GM21619 (cell line): ENCODE measurements at regions not wholly inside any gene's neighbourhood (a gene's known extent, or its start where the extent isn't known, plus 50 kb on each side); places are given as distances from the start of the nearest gene placed in this dataset.

ENCODE experiments used
- ATAC-seq: cut with Tn5 transposase; IDR thresholded peaks from one replicate; pipeline ENCODE4 v1.9.1; 2021; ENCODE audit not compliant: unreplicated experiment

DNA sequence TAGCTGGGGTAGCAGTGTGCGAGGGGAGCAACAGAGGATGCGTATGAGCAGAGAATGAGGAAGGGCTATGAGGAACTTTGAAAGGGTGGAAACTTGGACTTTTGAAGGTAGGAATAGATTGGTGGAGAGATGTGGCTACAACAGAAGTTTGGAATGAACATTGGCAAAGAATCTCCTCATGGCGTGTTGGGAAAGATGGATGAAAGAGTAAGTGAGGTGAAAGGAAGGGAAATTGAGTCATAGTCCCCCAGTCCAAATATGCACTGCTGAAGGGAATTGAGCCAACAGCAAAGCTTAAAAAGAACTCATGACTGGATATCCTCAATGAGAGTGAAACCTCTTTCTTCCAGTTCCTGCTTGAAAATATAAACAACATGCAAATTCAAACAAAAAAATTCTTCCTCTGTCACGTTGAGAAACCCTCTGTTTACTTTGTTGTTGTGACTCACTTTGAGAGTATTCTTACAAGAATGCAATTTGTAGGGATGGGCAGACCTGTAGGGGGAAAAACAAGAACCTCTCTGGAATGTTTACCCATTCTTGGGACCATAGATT lies 313.2 kb upstream of the KCNJ16 start:
- ATAC-seq = no peak

- no peak for ATAC-seq
Observed at GRCh38 chr17:69762359-69762758, 312.7 kb upstream of the KCNJ16 start.

DNA sequence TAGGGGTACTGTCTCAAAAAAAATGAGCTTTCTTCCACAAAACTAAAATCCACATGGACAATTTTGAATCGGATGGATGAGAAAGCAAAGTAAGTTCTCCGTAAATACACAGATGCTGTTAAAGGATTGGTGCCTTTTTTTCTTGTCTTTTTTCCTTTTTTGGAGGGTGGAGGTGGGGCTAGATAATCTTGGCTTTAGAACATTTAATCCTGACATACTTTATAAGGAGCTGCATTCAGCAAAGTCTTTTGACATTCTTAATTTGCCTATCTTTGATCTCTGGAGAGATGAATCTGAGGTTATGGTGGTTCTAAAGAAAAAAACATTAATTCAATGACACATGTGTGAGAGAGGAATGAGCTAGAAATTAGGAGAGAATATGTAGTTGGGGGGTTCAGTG lies 312.3 kb upstream of the KCNJ16 start:
- no peak for ATAC-seq

DNA sequence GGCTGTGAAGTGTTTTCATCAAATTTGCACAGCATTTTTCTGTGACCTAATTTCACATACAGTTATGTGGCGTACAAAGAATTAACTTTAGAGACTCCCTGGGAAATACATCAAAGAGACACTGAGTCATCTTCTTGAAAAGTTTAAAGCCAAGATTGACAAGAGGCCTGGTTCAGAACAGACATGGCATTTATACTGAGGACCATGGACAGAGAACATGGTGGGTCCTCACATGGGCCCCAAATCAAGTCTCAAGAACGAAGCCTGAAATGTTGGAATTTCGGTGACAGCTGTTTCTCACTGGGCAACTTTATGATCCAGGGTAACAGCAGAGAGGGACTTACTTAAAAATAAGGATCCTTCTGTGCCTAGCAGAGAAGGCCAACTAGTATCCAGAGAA lies 311.5 kb upstream of the KCNJ16 start:
- no peak for ATAC-seq

DNA sequence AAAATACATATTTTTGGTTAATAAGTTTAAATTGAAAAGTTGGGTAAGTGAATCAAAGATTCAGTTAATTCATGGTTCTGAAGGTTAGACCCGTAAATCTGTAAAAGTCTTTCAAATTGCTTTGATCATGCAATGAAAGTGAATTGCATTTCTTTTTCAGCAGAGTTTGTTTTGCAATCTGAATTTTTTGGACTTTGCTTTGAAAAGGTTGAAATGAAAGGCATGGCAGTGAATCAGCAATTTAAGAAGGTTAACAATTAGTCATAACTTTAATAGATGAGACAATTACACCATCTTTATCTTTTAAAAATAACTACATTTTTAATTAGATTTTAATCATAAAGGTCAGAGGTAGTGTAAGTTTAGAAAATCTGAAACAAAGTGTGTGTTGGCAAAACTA lies 310.9 kb upstream of the KCNJ16 start:
- no peak for ATAC-seq

DNA sequence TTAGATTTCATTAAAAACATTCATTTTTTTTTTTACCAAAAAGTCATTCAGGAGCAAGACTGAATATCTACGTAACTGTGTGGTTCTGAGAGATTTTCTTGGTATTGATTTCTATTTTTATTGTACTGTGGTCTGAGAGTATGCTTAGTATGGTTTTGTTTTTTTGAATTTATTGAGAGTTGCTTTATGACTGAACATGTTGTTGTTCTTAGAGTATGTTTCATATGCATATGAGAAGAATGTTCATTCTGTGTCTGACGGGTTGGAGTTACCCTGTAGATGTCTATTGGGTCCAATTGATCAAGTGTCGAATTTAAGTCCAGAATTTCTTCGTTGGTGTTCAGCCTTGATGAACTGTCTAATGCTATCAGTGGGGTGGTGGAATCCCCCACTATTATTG lies 306.0 kb upstream of the KCNJ16 start:
- ATAC-seq = no peak

DNA sequence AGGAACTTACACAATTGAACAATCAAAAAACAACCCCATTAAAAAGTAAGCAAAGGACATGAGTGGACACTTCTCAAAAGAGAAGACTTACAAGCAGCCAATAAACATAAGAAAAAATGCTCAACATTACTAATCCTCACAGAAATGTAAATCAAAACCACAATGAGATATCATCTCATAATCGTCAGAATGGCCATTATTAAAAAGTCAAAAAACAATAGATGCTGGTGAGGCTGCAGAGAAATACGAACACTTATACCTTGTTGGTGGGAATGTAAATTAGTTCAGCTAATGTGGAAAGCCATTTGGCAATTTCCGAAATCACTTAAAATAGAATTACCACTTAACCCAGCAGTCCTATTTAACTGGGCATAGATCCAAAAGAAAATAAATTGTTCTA lies 301.9 kb upstream of the KCNJ16 start:
- no peak for ATAC-seq

DNA sequence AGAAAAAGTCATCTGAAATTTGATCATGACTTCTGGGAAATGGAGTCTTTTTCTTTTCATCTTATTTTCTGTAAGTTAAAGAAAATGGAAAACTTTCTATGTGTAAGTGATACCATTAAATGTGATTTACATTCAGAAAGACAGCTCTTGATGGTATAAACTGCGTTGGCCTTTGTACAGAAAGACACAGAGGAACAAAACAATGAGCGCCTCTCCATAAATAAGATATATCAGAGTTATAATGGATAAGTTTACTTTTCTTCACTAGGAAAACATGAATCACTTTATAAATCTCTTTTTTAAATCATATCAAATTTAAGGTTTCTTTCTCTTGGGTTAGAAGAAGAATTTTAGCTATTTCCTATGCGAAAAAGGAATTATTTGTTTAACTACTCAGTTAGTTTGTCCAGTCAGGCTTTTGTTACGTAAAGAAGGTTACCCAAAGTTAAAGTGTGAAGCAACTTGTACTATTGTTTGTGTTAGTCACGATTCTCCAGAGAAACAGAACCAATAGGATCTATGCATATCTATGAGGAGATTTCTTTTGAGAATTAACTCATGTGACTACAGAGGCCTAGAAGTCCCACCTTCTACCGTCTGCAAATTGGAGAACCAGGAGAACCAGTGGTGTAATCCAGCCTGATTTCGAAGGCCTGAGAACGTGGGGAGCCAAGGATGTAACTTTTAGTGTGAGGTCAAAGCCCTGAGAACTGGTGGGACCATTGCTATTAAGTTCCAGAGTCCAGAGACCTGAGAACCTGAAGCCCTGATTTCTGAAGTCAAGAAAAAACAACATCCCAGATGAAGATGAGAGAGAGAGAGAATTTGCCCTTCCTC lies 295.4 kb upstream of the KCNJ16 start:
- ATAC-seq = no peak

DNA sequence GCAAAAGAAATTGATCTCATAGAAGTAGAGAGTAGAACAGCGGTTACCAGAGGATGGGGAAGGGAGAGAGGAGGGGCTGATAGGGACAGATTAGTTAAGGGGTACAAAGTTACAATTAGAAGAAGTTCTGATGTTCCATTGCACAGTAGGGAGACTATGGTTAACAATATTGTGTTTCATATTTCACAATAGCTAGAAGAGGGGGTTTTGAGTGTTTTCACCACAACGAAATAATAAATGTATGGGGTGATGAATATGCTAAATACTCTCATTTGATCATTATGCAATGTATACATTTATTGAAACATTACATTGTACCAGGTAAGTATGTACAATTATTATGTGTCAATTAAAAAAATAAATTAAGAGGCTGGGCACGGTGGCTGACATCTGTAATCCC lies 291.2 kb upstream of the KCNJ16 start:
- no peak for ATAC-seq

GRCh38 chr17:69788957-69789356 lies 286.1 kb upstream of the KCNJ16 start:
- no peak for ATAC-seq

- ATAC-seq = no peak
Observed at GRCh38 chr17:69796078-69796477, 278.9 kb upstream of the KCNJ16 start.

DNA sequence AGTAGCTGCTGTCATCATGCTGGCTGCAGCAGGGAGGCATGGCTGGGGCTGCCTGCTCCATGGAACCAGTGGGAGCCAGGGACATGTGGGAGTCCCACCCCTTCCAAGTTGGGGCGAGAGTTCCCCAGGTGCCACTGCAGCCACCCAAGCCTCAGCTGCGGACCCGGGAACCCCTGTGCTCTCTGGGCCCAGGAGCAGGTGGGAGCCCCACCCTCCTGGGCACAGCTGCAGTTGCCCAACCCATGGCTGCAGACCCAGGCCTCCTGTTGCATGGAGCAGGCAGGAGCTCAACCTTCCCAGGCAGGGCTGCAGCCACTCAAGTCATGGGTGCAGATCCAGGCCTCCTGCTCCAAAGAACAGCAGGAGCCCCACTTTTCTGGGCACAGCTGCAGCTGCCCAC lies 274.2 kb upstream of the KCNJ16 start:
- no peak for ATAC-seq

DNA sequence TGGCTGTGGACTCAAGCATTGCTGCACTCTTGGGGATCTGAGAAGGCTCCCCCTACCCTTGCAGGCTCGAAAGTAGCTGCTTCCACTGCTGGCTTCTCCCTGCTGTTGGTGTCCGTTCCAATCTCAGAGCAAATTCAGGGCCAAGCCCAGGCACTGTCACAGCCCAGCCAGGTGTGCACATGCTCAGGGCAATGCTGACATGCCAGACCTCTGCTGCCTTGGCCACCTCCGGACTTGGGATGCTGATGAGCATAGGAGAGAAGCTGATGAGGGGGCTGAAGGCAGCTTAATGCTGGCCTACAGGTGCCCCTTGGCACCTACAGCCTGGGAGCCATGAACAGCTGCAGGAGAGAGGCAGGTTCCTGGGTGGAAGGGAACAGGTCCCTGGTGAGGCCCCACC lies 273.7 kb upstream of the KCNJ16 start:
- no peak for ATAC-seq

GRCh38 chr17:69802045-69802740 lies 272.8 kb upstream of the KCNJ16 start:
- ATAC-seq = no peak

GRCh38 chr17:69809331-69809730 lies 265.7 kb upstream of the KCNJ16 start:
- no peak for ATAC-seq

DNA sequence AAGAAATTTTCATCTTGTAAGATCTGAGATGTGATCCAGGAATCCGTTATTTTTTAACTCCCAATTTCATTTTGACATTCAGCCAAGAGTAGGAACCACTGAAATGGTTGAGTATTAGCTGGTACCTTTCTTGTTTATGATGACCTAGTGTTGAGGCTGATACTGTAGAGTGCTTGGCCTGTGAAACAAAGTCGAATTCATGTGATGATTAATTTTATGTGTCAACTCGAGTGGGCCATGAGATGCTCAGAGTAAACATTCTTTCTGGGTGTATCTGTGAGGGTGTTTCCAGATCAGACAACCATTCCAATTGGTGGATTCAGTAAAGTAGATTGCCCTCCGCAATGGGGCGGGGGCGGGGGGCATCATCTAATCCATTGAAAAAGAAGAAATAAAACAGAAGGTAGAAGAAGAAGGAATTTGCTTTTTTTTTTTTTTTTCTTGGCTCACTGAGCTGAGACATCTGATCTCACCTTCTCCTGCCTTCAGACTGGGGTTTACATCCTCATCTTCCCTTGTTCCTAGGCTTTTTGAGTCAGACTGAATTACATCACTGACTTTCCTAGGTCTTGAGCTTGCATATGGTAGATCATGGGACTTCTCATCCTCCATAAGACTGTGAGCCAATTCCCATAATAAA lies 264.6 kb upstream of the KCNJ16 start:
- no peak for ATAC-seq

- no peak for ATAC-seq
Observed at GRCh38 chr17:69812240-69812837, 262.7 kb upstream of the KCNJ16 start.

- no peak for ATAC-seq
Observed at GRCh38 chr17:69814031-69814430, 261.0 kb upstream of the KCNJ16 start.

DNA sequence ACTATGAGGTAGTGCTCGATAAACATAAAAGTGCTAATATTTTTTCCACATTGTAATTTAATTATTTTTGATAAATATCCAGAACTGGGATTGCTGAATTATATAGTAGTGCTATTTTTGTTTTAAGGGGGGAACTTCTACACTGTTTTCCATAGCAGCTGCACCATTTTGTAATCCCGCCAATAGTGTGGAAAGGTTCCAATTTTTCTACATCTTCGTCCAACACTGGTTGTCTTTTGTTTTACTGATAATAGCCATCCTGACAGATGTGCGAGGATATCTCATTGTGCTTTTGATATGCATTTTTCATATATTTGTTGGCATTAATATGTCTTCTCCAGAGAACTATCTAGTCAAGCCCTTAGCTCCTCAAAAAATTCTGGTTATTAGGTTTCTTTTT lies 259.6 kb upstream of the KCNJ16 start:
- no peak for ATAC-seq

DNA sequence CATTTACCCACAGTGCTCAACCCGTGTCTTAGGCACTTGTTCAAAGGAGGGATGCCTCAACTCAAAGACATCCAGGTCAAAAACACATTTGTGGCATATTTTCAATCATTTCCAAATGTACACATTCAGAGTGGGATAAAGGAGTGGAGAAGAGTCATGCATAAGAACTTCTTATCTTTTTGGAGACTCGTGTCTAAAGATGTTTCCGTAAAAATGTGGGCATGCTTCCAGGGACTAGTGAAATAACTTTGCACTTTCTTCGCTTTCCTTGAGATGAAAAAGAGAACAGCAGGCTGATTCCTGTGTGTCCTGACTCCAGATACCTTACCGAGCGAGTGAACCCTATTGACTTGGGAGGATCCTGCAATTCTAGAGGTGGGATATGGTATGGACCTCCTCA lies 256.6 kb upstream of the KCNJ16 start:
- no peak for ATAC-seq

- ATAC-seq = no peak
Observed at GRCh38 chr17:69819316-69820087, 255.5 kb upstream of the KCNJ16 start.
